Mucosa of rectum (tissue), 2 donors: ENCODE measurements at regions not wholly inside any gene's neighbourhood (a gene's known extent, or its start where the extent isn't known, plus 50 kb on each side); places are given as distances from the start of the nearest gene placed in this dataset.

Experiments
- H3K27ac ChIP-seq, 2 donors: one replicate each; pipeline ENCODE4 v1.7.0; 2013; ENCODE audit warnings: inconsistent platforms in 2 of 2, low read depth in 2 of 2, low read length in 2 of 2
- H3K27me3 ChIP-seq, 2 donors: one replicate each; pipeline ENCODE4 v1.7.0; 2013; ENCODE audit warnings: low read length in 2 of 2; ENCODE audit not compliant: control insufficient read depth in 2 of 2, insufficient read depth in 2 of 2
- H3K36me3 ChIP-seq, 2 donors: one replicate each; pipeline ENCODE4 v1.7.0; 2013; ENCODE audit warnings: low read length in 2 of 2; ENCODE audit not compliant: control insufficient read depth in 2 of 2, insufficient read depth in 2 of 2
- H3K4me1 ChIP-seq, 2 donors: one replicate each; pipeline ENCODE4 v1.7.0; 2013; ENCODE audit warnings: low read length in 2 of 2, mild to moderate bottlenecking in 1 of 2; ENCODE audit not compliant: control insufficient read depth in 2 of 2, insufficient read depth in 2 of 2
- H3K4me3 ChIP-seq, 2 donors: one replicate each; pipeline ENCODE4 v1.7.0; 2013; ENCODE audit warnings: low read length in 2 of 2
- H3K9ac ChIP-seq, 2 donors: one replicate each; pipeline ENCODE4 v1.7.0; 2013; ENCODE audit warnings: low read length in 2 of 2, low read depth in 1 of 2, mild to moderate bottlenecking in 1 of 2
- H3K9me3 ChIP-seq, 2 donors: one replicate each; pipeline ENCODE4 v1.7.0; 2013; ENCODE audit warnings: low read length in 2 of 2; ENCODE audit not compliant: control insufficient read depth in 2 of 2
- donor health status: healthy.
- donor health status: Normal muscosa, but diverticular disease.

GRCh38 chr4:32161392-32161791, 1441.2 kb downstream of the PCDH7 start:
- no peak overlapping the region for H3K27ac ChIP-seq
- no peak overlapping the region for H3K4me3 ChIP-seq
- H3K27me3 ChIP-seq, result no peaks in the 10 kb centered on the region
- H3K9me3 ChIP-seq, result no peaks in the 10 kb centered on the region
- no peaks in the 10 kb centered on the region for H3K36me3 ChIP-seq
- no peak overlapping the region for H3K9ac ChIP-seq
- no peaks in the 10 kb centered on the region for H3K4me1 ChIP-seq

DNA sequence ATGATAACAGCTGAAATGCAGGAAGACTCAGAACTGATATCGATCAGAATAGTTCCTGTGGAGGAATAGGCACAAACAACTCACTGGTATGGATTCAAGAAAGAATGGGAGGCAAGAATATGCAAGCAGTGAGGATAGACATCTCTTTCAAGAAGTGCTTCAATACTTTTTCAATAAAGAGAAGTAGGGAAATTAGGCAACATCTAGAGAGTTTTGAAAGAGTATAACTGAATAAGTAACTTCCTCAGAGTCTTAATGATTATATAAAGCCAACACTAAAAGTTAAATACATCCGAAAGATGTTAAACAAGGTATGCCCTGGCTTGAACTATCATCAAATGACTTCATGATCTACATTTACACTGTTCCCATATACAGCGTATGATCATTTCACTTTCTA, 1443.0 kb downstream of the PCDH7 start:
- H3K4me3 ChIP-seq, result no peak overlapping the region
- no peak overlapping the region for H3K27ac ChIP-seq
- no peaks in the 10 kb centered on the region for H3K36me3 ChIP-seq
- no peaks in the 10 kb centered on the region for H3K9me3 ChIP-seq
- no peaks in the 10 kb centered on the region for H3K4me1 ChIP-seq
- no peaks in the 10 kb centered on the region for H3K27me3 ChIP-seq
- H3K9ac ChIP-seq, result no peak overlapping the region

DNA sequence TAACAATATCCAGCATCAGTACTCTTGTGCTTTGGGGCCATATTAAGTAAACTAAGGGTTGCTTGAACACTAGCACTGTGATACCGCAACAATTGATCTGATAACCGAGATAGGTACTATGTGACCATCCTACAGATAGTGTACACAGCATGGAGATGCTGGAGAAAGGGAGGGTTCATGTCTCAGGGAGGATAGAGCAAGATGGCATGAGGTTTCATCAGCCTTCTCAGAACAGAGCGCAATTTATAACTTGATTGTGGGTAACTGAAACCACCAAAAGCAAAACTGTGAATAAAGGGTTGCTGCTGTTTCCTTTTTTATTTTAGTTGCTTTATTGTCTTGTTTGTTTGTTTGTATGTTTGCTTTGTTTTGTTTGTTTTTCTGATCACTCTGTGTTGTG, 1449.7 kb downstream of the PCDH7 start:
- Histone ChIP-seq H3K36me3 (no peaks in the 10 kb centered on the region), H3K4me1 (no peaks in the 10 kb centered on the region), H3K27ac (no peak overlapping the region), H3K4me3 (no peak overlapping the region), H3K9me3 (no peaks in the 10 kb centered on the region), H3K27me3 (no peaks in the 10 kb centered on the region), H3K9ac (no peak overlapping the region)

DNA sequence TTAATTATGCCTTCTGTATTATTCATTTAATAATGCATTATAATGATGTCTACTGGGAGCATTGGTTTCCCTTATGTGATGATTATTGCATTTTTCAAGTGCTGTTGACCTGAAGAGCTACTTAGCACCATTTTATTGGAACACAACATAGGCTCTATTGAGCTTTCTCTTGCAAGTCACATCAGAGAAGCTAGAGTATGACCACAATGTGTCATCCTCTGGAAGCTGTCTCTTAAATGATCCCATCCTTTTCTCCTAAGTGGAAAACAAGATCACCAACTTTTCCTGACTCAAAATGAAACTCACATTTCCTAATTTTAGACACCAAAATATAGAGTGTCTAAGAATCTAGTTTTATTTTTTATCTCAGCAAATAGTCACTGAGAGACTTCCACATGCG, 1451.9 kb downstream of the PCDH7 start:
- H3K36me3 ChIP-seq, result no peaks in the 10 kb centered on the region
- H3K9me3 ChIP-seq, result no peaks in the 10 kb centered on the region
- H3K9ac ChIP-seq, result no peak overlapping the region
- H3K27ac ChIP-seq, result no peak overlapping the region
- no peaks in the 10 kb centered on the region for H3K27me3 ChIP-seq
- H3K4me1 ChIP-seq, result no peaks in the 10 kb centered on the region
- no peak overlapping the region for H3K4me3 ChIP-seq

- Histone ChIP-seq H3K27me3 (no peaks in the 10 kb centered on the region), H3K4me3 (no peak overlapping the region), H3K36me3 (no peaks in the 10 kb centered on the region), H3K4me1 (no peaks in the 10 kb centered on the region), H3K9ac (no peak overlapping the region), H3K27ac (no peak overlapping the region), H3K9me3 (no peaks in the 10 kb centered on the region)
Measured at GRCh38 chr4:32172761-32173160, 1452.6 kb downstream of the PCDH7 start.

- no peak overlapping the region for H3K4me3 ChIP-seq
- no peaks in the 10 kb centered on the region for H3K4me1 ChIP-seq
- no peaks in the 10 kb centered on the region for H3K9me3 ChIP-seq
- H3K9ac ChIP-seq, result no peak overlapping the region
- no peaks in the 10 kb centered on the region for H3K36me3 ChIP-seq
- H3K27ac ChIP-seq, result no peak overlapping the region
- no peaks in the 10 kb centered on the region for H3K27me3 ChIP-seq
Measured at GRCh38 chr4:32180086-32180485, 1459.9 kb downstream of the PCDH7 start.

- no peak overlapping the region for H3K4me3 ChIP-seq
- H3K36me3 ChIP-seq, result no peaks in the 10 kb centered on the region
- H3K4me1 ChIP-seq, result no peaks in the 10 kb centered on the region
- H3K9me3 ChIP-seq, result no peaks in the 10 kb centered on the region
- no peaks in the 10 kb centered on the region for H3K27me3 ChIP-seq
- H3K27ac ChIP-seq, result no peak overlapping the region
- H3K9ac ChIP-seq, result no peak overlapping the region
Measured at GRCh38 chr4:32184186-32184585, 1464.0 kb downstream of the PCDH7 start.

GRCh38 chr4:32189130-32189529, 1469.0 kb downstream of the PCDH7 start:
- Histone ChIP-seq H3K27ac (no peak overlapping the region), H3K9me3 (no peaks in the 10 kb centered on the region), H3K9ac (no peak overlapping the region)

GRCh38 chr4:32189788-32190187, 1469.6 kb downstream of the PCDH7 start:
- Histone ChIP-seq H3K27me3 (no peaks in the 10 kb centered on the region), H3K9me3 (no peaks in the 10 kb centered on the region), H3K36me3 (no peaks in the 10 kb centered on the region)

More at GRCh38 chr4:32189130-32189529, 1469.0 kb downstream of the PCDH7 start:
- Histone ChIP-seq H3K4me1 (no peaks in the 10 kb centered on the region), H3K27me3 (no peaks in the 10 kb centered on the region), H3K4me3 (no peak overlapping the region), H3K36me3 (no peaks in the 10 kb centered on the region)

DNA sequence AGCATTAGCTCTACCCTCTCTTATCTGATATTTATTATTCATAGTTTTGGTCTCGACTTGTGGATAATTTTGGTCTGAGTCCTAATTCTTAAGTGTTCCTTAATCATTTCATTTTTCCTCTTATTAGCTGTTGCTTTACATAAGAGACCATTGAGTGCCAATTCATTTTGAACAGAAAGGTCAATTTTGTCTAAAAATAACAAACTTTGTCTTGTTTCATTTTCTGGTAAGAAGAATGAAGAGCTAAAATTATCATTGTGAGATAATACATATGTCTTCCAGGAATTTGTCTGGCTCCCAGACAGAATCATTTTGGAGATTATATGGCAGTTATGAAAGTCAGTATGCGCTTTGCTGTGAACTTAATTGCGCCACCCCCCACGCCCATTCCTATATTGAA, 1471.8 kb downstream of the PCDH7 start:
- H3K9me3 ChIP-seq, result no peaks in the 10 kb centered on the region
- no peak overlapping the region for H3K27ac ChIP-seq
- no peak overlapping the region for H3K4me3 ChIP-seq
- no peak overlapping the region for H3K9ac ChIP-seq
- no peaks in the 10 kb centered on the region for H3K36me3 ChIP-seq
- no peaks in the 10 kb centered on the region for H3K27me3 ChIP-seq
- no peaks in the 10 kb centered on the region for H3K4me1 ChIP-seq

More at GRCh38 chr4:32189788-32190187, 1469.6 kb downstream of the PCDH7 start:
- no peak overlapping the region for H3K9ac ChIP-seq
- H3K4me1 ChIP-seq, result no peaks in the 10 kb centered on the region
- H3K4me3 ChIP-seq, result no peak overlapping the region
- no peak overlapping the region for H3K27ac ChIP-seq

DNA sequence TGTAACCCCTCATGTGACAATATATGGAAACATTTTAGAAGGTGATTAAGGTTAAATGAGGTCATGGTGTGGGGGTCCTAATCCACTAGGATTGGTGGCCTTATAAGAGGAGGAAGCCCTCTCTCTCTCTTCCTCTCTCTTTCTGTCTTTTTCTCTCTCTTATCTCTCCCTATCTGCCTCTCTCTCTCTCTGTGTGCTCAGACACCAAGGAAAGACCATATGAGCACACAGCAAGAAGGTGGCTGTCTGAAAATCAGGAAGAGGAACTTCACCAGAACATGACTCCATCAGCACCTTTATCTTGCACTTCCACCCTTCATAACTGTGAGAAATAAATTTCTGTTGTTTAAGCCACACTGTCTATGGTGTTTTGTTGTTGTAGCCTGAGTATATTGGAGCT, 1472.2 kb downstream of the PCDH7 start:
- no peak overlapping the region for H3K9ac ChIP-seq
- no peak overlapping the region for H3K27ac ChIP-seq
- H3K4me1 ChIP-seq, result no peaks in the 10 kb centered on the region
- no peaks in the 10 kb centered on the region for H3K36me3 ChIP-seq
- no peaks in the 10 kb centered on the region for H3K9me3 ChIP-seq
- no peak overlapping the region for H3K4me3 ChIP-seq
- no peaks in the 10 kb centered on the region for H3K27me3 ChIP-seq
